H1 (cell line): ENCODE measurements at regions not wholly inside any gene's neighbourhood (a gene's known extent, or its start where the extent isn't known, plus 50 kb on each side); places are given as distances from the start of the nearest gene placed in this dataset.

Experiments
- CTCF ChIA-PET: fragments of 300-600 bp; sonication (Branson Sonifier 250); formaldehyde crosslinking; loops from one replicate; lab custom pipeline; 2021; ENCODE audit not compliant: partially characterized antibody; lab: Charles Lee
- POLR2A ChIA-PET: fragments of 300-600 bp; sonication (Branson Sonifier 250); formaldehyde crosslinking; loops from one replicate; lab custom pipeline; 2021; ENCODE audit warnings: inconsistent platforms; ENCODE audit not compliant: partially characterized antibody; lab: Charles Lee
- DNase-seq, 2 experiments: peaks; one replicate each; pipeline versions ENCODE4 v3.0.0 to v3.0.0-alpha.2; 2010 to 2022; ENCODE audit warnings: low spot score in 2 of 2, low read depth in 1 of 2, mixed read lengths in 1 of 2
- FAIRE-seq: peaks from 2 replicates; lab custom pipeline; 2011; peaks lifted over from hg19 to GRCh38; lab: Jason Lieb, UNC
- H2AFZ ChIP-seq: 2 replicates; pipeline ENCODE4 v1.8.1; 2012; ENCODE audit warnings: low read length, inconsistent platforms
- H2AK5ac ChIP-seq: 2 replicates; pipeline ENCODE4 v1.6.1; 2013; ENCODE audit warnings: low read depth, low read length
- H2BK120ac ChIP-seq: replicated peaks from 2 replicates; pipeline ENCODE3; 2013; ENCODE audit warnings: low read depth, low read length, inconsistent platforms
- H2BK12ac ChIP-seq: 2 replicates; pipeline ENCODE4 v1.6.1; 2013; ENCODE audit warnings: low read depth, low read length
- H2BK15ac ChIP-seq: 2 replicates; pipeline ENCODE4 v1.6.1; 2013; ENCODE audit warnings: low read length
- H2BK20ac ChIP-seq: 2 replicates; pipeline ENCODE4 v1.6.1; 2013; ENCODE audit warnings: low read length
- H2BK5ac ChIP-seq: 2 replicates; pipeline ENCODE4 v1.6.1; 2013; ENCODE audit warnings: low read depth, low read length
- H3K14ac ChIP-seq: 2 replicates; pipeline ENCODE4 v1.6.1; 2013; ENCODE audit warnings: inconsistent platforms; ENCODE audit not compliant: insufficient read length
- H3K18ac ChIP-seq: 2 replicates; pipeline ENCODE4 v1.6.1; 2013; ENCODE audit warnings: low read length; ENCODE audit errors: extremely low read depth
- H3K23ac ChIP-seq: 2 replicates; pipeline ENCODE4 v1.6.1; 2013; ENCODE audit warnings: inconsistent platforms; ENCODE audit not compliant: insufficient read length
- H3K23me2 ChIP-seq: 2 replicates; pipeline ENCODE4 v1.6.1; 2013; ENCODE audit warnings: low read depth, low read length
- H3K27ac ChIP-seq: 2 replicates; pipeline ENCODE4 v1.6.1; 2011; ENCODE audit warnings: low read depth, low read length, inconsistent platforms
- H3K27me3 ChIP-seq, 4 experiments: replicated peaks in 1 of 4; 1 replicate in 1 of 4; 2 replicates in 3 of 4; pipeline versions ENCODE4 v1.6.1 to v1.8.1; 2011 to 2013; ENCODE audit warnings: low read length in 3 of 4, mild to moderate bottlenecking in 3 of 4, inconsistent platforms in 2 of 4, mixed read lengths in 2 of 4, moderate library complexity in 1 of 4; ENCODE audit not compliant: control insufficient read depth in 3 of 4, insufficient read depth in 3 of 4; ENCODE audit errors: extremely low read depth in 1 of 4
- H3K36me3 ChIP-seq, 4 experiments: 2 replicates each; pipeline versions ENCODE4 v1.6.1 to v1.8.1; 2011 to 2013; ENCODE audit warnings: mild to moderate bottlenecking in 4 of 4, low read length in 3 of 4, moderate library complexity in 2 of 4, control low read depth in 1 of 4, inconsistent platforms in 1 of 4; ENCODE audit not compliant: insufficient read depth in 4 of 4, control insufficient read depth in 2 of 4
- H3K4ac ChIP-seq: replicated peaks from 2 replicates; pipeline ENCODE3; 2013; ENCODE audit warnings: low read length, low read depth, mixed read lengths, inconsistent platforms; ENCODE audit not compliant: insufficient read length
- H3K4me1 ChIP-seq, 4 experiments: replicated peaks in 1 of 4; 1 replicate in 1 of 4; 2 replicates in 3 of 4; pipeline versions ENCODE4 v1.6.1 to v1.8.1; 2011 to 2013; ENCODE audit warnings: low read length in 3 of 4, inconsistent platforms in 2 of 4, mixed read lengths in 1 of 4; ENCODE audit not compliant: insufficient read depth in 4 of 4, control insufficient read depth in 3 of 4
- H3K4me2 ChIP-seq, 2 experiments: 2 replicates each; pipeline versions ENCODE4 v1.6.1 to v1.8.1; 2011 to 2013; ENCODE audit warnings: low read depth in 2 of 2, low read length in 2 of 2, control low read depth in 1 of 2, inconsistent platforms in 1 of 2, mild to moderate bottlenecking in 1 of 2; ENCODE audit not compliant: insufficient read depth in 1 of 2
- H3K4me3 ChIP-seq, 4 experiments: fragments of 200-600, 300-600 bp in 1 of 4; sonication (generic), shearing (Covaris generic), sonication (Bioruptor Twin) in 1 of 4; 2 replicates each; pipeline versions ENCODE4 v1.5.1 to v1.8.1; 2011 to 2016; ENCODE audit warnings: low read length in 4 of 4, low read depth in 3 of 4, control low read depth in 2 of 4, inconsistent platforms in 2 of 4, mild to moderate bottlenecking in 2 of 4, mixed read lengths in 1 of 4, moderate library complexity in 1 of 4; ENCODE audit not compliant: insufficient read depth in 2 of 4; ENCODE audit errors: extremely low read depth in 1 of 4
- H3K56ac ChIP-seq: replicated peaks from 2 replicates; pipeline ENCODE3; 2013; ENCODE audit warnings: low read depth, mild to moderate bottlenecking, mixed read lengths, low read length, inconsistent platforms; ENCODE audit not compliant: insufficient read length
- H3K79me1 ChIP-seq: 2 replicates; pipeline ENCODE4 v1.6.1; 2013; ENCODE audit warnings: low read depth, low read length, control low read depth
- H3K79me2 ChIP-seq, 2 experiments: 2 replicates each; pipeline versions ENCODE4 v1.6.1 to v1.8.1; 2012 to 2013; ENCODE audit warnings: low read length in 2 of 2, mild to moderate bottlenecking in 2 of 2, inconsistent platforms in 1 of 2; ENCODE audit not compliant: insufficient read depth in 2 of 2, control insufficient read depth in 1 of 2
- H3K9ac ChIP-seq, 4 experiments: replicated peaks in 1 of 4; 1 replicate in 1 of 4; 2 replicates in 3 of 4; pipeline versions ENCODE4 v1.6.1 to v1.8.1; 2011 to 2013; ENCODE audit warnings: low read depth in 3 of 4, low read length in 3 of 4, control low read depth in 2 of 4, mild to moderate bottlenecking in 2 of 4, moderate library complexity in 2 of 4, inconsistent platforms in 1 of 4; ENCODE audit errors: extremely low read depth in 1 of 4
- H3K9me3 ChIP-seq, 2 experiments: 2 replicates each; pipeline versions ENCODE4 v1.6.1 to v1.8.1; 2012 to 2013; ENCODE audit warnings: mild to moderate bottlenecking in 2 of 2, moderate library complexity in 2 of 2, control low read depth in 1 of 2, inconsistent platforms in 1 of 2, low read depth in 1 of 2, low read length in 1 of 2, mixed read lengths in 1 of 2; ENCODE audit not compliant: insufficient read depth in 2 of 2
- H4K20me1 ChIP-seq, 2 experiments: replicated peaks in 1 of 2; 2 replicates each; pipeline versions ENCODE3 to v1.8.1; 2011 to 2013; ENCODE audit warnings: inconsistent platforms in 2 of 2, low read length in 2 of 2, mild to moderate bottlenecking in 1 of 2; ENCODE audit not compliant: insufficient read depth in 2 of 2, control insufficient read depth in 1 of 2
- H4K5ac ChIP-seq: 2 replicates; pipeline ENCODE4 v1.6.1; 2013; ENCODE audit warnings: low read length, low read depth, mixed read lengths, inconsistent platforms; ENCODE audit not compliant: insufficient read length
- H4K8ac ChIP-seq: 2 replicates; pipeline ENCODE4 v1.8.0; 2013; ENCODE audit warnings: mild to moderate bottlenecking, moderate library complexity, low read length, inconsistent platforms; ENCODE audit not compliant: insufficient read depth; ENCODE audit errors: extremely low read depth
- H4K91ac ChIP-seq: replicated peaks from 2 replicates; pipeline ENCODE3; 2013; ENCODE audit warnings: low read length, mixed read lengths, inconsistent platforms; ENCODE audit not compliant: insufficient read length
- CEBPB ChIP-seq: IDR thresholded peaks from 2 replicates; pipeline ENCODE4 v1.6.1; 2012; ENCODE audit warnings: low read depth, low read length
- RAD21 ChIP-seq, 2 experiments: IDR thresholded peaks in 1 of 2; conservative IDR thresholded peaks in 1 of 2; 2 replicates each; pipeline ENCODE4 v1.6.1; 2011; ENCODE audit warnings: low read depth in 2 of 2, low read length in 2 of 2, improper control_type of control experiment in 1 of 2, inconsistent platforms in 1 of 2, mild to moderate bottlenecking in 1 of 2, moderate library complexity in 1 of 2
- TEAD4 ChIP-seq: IDR thresholded peaks from 2 replicates; pipeline ENCODE4 v1.6.1; 2012; ENCODE audit warnings: low read depth, low read length, inconsistent platforms, mixed read lengths
- YY1 ChIP-seq: IDR thresholded peaks from 2 replicates; pipeline ENCODE4 v1.6.1; 2011; ENCODE audit warnings: low read depth, mild to moderate bottlenecking, low read length
- WGBS, 2 experiments: shearing (Covaris generic) in 1 of 2; methylation state at CpG; one replicate each; pipeline versions ENCODE4 v1.1.6 to v1.1.7; 2013 to 2015; ENCODE audit warnings: low lambda C conversion rate in 2 of 2, mixed read lengths in 2 of 2, inconsistent platforms in 1 of 2, low coverage in 1 of 2, missing lambda C conversion rate in 1 of 2; ENCODE audit not compliant: insufficient replicate concordance in 2 of 2, insufficient coverage in 1 of 2, insufficient read length in 1 of 2; ENCODE audit errors: extremely low coverage in 1 of 2, missing lambda C conversion rate in 1 of 2; 5-methylcytosine and 5-hydroxymethylcytosine counted together
- TF ChIP-seq, protein P1 (sequence below), 3 experiments: IDR thresholded peaks; 1 replicate in 2 of 3; 2 replicates in 1 of 3; pipeline versions ENCODE4 v1.5.1 to v1.6.1; 2011; ENCODE audit warnings: low read length in 3 of 3, mild to moderate bottlenecking in 3 of 3, inconsistent platforms in 2 of 3, low read depth in 1 of 3, moderate library complexity in 1 of 3; ENCODE audit not compliant: insufficient read depth in 1 of 3; ENCODE audit errors: control extremely low read depth in 1 of 3
- TF ChIP-seq, protein P2 (sequence below): IDR thresholded peaks from 2 replicates; pipeline ENCODE4 v1.6.1; 2012; ENCODE audit warnings: inconsistent platforms

DNA sequence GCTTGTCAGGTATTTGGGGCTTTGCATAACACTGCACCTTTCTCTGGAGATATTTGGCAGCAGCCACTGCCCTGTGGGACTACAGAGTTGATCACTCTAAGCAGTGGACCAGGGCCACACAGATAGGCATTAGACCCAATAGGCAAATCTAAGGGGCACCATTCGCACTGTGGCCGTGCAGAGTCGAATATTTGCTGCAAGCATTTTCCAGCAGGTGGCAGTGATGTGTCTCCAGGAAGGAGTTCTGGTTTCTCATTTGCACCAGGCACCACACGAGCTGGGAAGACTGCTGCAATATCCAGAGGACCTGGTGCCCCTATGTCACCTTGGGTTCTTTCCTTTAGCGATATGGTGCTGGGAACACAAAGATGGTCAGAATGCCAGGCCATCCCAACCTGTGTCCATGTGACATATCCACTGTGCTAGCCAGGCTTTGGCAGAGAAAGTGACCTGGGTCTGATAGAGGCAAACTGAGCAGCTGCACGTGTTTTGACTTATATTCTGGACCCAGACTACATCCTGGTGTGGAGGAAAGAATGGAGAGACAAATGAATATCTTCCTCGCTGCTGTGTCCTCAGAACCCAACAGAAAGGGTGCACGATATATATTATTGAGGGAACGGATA, 318.7 kb downstream of the BUD13 start:
- no peak overlapping the region for H3K4me2 ChIP-seq
- no peak overlapping the region for H3K18ac ChIP-seq
- no peak overlapping the region for H3K27ac ChIP-seq
- WGBS, 2 experiments, result 71% methylated on average over 9 of the region's 9 CpGs; no CpG with 5 or more reads in 1 of the 2 experiments
- no peak for TF ChIP-seq CEBPB
- TF ChIP-seq YY1, result 0 out of 2 replicates have a peak, but pooled peaks have one; percentile 39
- peak; percentile 17; the same call in 1 of the 2 replicates for TF ChIP-seq TEAD4
- TF ChIP-seq, protein P1, sequence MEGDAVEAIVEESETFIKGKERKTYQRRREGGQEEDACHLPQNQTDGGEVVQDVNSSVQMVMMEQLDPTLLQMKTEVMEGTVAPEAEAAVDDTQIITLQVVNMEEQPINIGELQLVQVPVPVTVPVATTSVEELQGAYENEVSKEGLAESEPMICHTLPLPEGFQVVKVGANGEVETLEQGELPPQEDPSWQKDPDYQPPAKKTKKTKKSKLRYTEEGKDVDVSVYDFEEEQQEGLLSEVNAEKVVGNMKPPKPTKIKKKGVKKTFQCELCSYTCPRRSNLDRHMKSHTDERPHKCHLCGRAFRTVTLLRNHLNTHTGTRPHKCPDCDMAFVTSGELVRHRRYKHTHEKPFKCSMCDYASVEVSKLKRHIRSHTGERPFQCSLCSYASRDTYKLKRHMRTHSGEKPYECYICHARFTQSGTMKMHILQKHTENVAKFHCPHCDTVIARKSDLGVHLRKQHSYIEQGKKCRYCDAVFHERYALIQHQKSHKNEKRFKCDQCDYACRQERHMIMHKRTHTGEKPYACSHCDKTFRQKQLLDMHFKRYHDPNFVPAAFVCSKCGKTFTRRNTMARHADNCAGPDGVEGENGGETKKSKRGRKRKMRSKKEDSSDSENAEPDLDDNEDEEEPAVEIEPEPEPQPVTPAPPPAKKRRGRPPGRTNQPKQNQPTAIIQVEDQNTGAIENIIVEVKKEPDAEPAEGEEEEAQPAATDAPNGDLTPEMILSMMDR (IDR thresholded peaks at IDR 0.05; ENCODE audit: control extremely low read depth in 1 of 3, insufficient read depth in 1 of 3, low read depth in 1 of 3, low read length in 3 of 3), result peak; percentile 75 to 84 (median 81)
- TF ChIP-seq RAD21 (IDR thresholded peaks at IDR 0.05 in 1 of 2, conservative IDR thresholded peaks at IDR 0.05 in 1 of 2; ENCODE audit: low read depth in 2 of 2, low read length in 2 of 2), result peak; percentile 70 to 87
- TF ChIP-seq, protein P2, sequence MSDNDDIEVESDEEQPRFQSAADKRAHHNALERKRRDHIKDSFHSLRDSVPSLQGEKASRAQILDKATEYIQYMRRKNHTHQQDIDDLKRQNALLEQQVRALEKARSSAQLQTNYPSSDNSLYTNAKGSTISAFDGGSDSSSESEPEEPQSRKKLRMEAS, result no peak
- no peak overlapping the region for H4K5ac ChIP-seq
- no peak overlapping the region for H3K56ac ChIP-seq
- H3K79me2 ChIP-seq, result no peaks in the 10 kb centered on the region
- no peaks in the 10 kb centered on the region for H3K79me1 ChIP-seq
- H3K4ac ChIP-seq, result peak overlapping the region; percentile 80
- no peak overlapping the region for H3K9ac ChIP-seq
- H2AK5ac ChIP-seq, result no peak overlapping the region
- no peak overlapping the region for H3K14ac ChIP-seq
- peak in 1 of 2 experiments; percentile 78 for DNase-seq
- no peak overlapping the region for H3K4me3 ChIP-seq
- H2BK5ac ChIP-seq, result peak overlapping the region; percentile 3; the same call in 1 of the 2 replicates
- H4K20me1 ChIP-seq, result no peaks in the 10 kb centered on the region
- H3K9me3 ChIP-seq, result peaks cover 0 to 12% of the 10 kb centered on the region in 2 experiments; a peak in 2 of 4 replicates
- H2BK15ac ChIP-seq, result 0 out of 2 replicates have a peak overlapping the region, but pooled peaks have one; percentile 46
- H2BK12ac ChIP-seq, result no peak overlapping the region; the same call in 1 of the 2 replicates
- H4K8ac ChIP-seq, result no peak overlapping the region
- no peak overlapping the region for H2BK120ac ChIP-seq
- ChIA-PET CTCF (interaction anchor here (0.6 to 4.7 kb wide), 26 partner anchors 10 to 239 kb away, joined by 3 to 58 read pairs (median 5); no protein-coding TSS in a partner anchor), POLR2A (no interaction called here)
- H4K91ac ChIP-seq, result no peak overlapping the region
- no peak overlapping the region for H3K23ac ChIP-seq
- peak; percentile 75 for FAIRE-seq
- H2AFZ ChIP-seq, result no peak overlapping the region
- peak overlapping the region; percentile 92 for H2BK20ac ChIP-seq
- H3K36me3 ChIP-seq, result no peaks in the 10 kb centered on the region
- no peaks in the 10 kb centered on the region for H3K27me3 ChIP-seq
- peaks cover 0 to 11% (median 1%) of the 10 kb centered on the region in 4 experiments; a peak in 3 of 7 replicates for H3K4me1 ChIP-seq
- H3K23me2 ChIP-seq, result no peaks in the 10 kb centered on the region
